BLaER1 treated with 17β-estradiol and CSF1 and Interleukin-3, amounts not matched to agents 10 nM and 100 nM (cell line): ENCODE measurements at regions not wholly inside any gene's neighbourhood (a gene's known extent, or its start where the extent isn't known, plus 50 kb on each side); places are given as distances from the start of the nearest gene placed in this dataset.
A peak's percentile ranks its signal among the peaks of the same experiment; 100 is the strongest.

ENCODE experiments used
- H3K27ac ChIP-seq, 11 experiments: shearing (Covaris generic); formaldehyde crosslinking; 2 replicates each; pipeline ENCODE4 v1.8.1; 2022
- H3K27me3 ChIP-seq, 11 experiments: shearing (Covaris generic); formaldehyde crosslinking; 2 replicates each; pipeline ENCODE4 v1.8.1; 2022
- H3K36me3 ChIP-seq, 11 experiments: shearing (Covaris generic); formaldehyde crosslinking; 2 replicates each; pipeline ENCODE4 v1.8.1; 2022
- H3K4me1 ChIP-seq, 10 experiments: shearing (Covaris generic); formaldehyde crosslinking; 2 replicates each; pipeline ENCODE4 v1.8.1; 2022
- H3K4me2 ChIP-seq, 11 experiments: shearing (Covaris generic); formaldehyde crosslinking; 2 replicates each; pipeline ENCODE4 v1.8.1; 2022
- H3K4me3 ChIP-seq, 10 experiments: shearing (Covaris generic); formaldehyde crosslinking; 2 replicates each; pipeline ENCODE4 v1.8.1; 2022
- H3K9ac ChIP-seq, 11 experiments: shearing (Covaris generic); formaldehyde crosslinking; 2 replicates each; pipeline ENCODE4 v1.8.1; 2022
- H3K9me3 ChIP-seq, 11 experiments: shearing (Covaris generic); formaldehyde crosslinking; replicated peaks in 1 of 11; 2 replicates each; pipeline ENCODE4 v1.8.1; 2022
- H4K20me1 ChIP-seq, 11 experiments: shearing (Covaris generic); formaldehyde crosslinking; 2 replicates each; pipeline ENCODE4 v1.8.1; 2022
- Cebpa-rat ChIP-seq, 11 experiments: shearing (Covaris generic); IDR thresholded peaks; 2 replicates each; pipeline ENCODE4 v1.8.1; 2022

DNA sequence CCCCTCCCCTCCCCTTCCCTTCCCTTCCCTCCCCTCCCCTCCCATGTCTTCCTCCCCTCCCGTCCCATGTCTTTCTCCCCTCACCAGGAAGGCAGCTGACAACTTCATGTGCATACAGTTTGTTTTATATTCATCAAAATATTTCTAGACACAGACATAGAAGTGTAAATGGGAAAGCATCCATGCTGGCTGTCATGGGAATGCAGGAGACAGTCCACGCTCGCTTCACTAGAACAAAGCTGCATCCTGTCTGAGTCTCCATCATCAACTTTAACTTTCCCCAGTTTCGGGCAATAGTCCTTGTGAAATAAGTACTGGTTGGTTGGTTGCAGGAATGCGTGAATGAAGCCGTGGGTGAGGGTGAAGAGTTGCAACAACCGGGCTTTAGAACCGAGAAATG is 226.9 kb downstream of the DCDC2C start:
- Histone ChIP-seq H3K4me3 (no peak overlapping the region), H3K27ac (no peak overlapping the region), H3K27me3 (no peaks in the 10 kb centered on the region), H4K20me1 (no peaks in the 10 kb centered on the region), H3K9me3 (peaks cover 19 to 39% (median 30%) of the 10 kb centered on the region in 11 experiments), H3K4me1 (peaks cover 0 to 14% (median 11%) of the 10 kb centered on the region in 10 experiments; a peak in 13 of 20 replicates), H3K4me2 (no peak overlapping the region), H3K36me3 (no peaks in the 10 kb centered on the region), H3K9ac (no peak overlapping the region)
- TF ChIP-seq Cebpa-rat (IDR thresholded peaks at IDR 0.05): no peak

GRCh38 chr2:3940661-3941060 is 237.3 kb downstream of the DCDC2C start:
- peaks cover 0 to 8% (median 5%) of the 10 kb centered on the region in 10 experiments; a peak in 7 of 20 replicates for H3K4me1 ChIP-seq
- H3K36me3 ChIP-seq: no peaks in the 10 kb centered on the region
- no peak overlapping the region for H3K9ac ChIP-seq
- no peak for TF ChIP-seq Cebpa-rat (IDR thresholded peaks at IDR 0.05)
- no peak overlapping the region for H3K4me3 ChIP-seq
- no peak overlapping the region for H3K27ac ChIP-seq
- no peaks in the 10 kb centered on the region for H3K27me3 ChIP-seq
- H4K20me1 ChIP-seq: no peaks in the 10 kb centered on the region
- peaks cover 0 to 20% (median 5%) of the 10 kb centered on the region in 11 experiments; a peak in 9 of 22 replicates for H3K9me3 ChIP-seq
- peak overlapping the region in 6 of 11 experiments; percentile 7 to 41 (median 19); a peak in 7 of 22 replicates for H3K4me2 ChIP-seq

DNA sequence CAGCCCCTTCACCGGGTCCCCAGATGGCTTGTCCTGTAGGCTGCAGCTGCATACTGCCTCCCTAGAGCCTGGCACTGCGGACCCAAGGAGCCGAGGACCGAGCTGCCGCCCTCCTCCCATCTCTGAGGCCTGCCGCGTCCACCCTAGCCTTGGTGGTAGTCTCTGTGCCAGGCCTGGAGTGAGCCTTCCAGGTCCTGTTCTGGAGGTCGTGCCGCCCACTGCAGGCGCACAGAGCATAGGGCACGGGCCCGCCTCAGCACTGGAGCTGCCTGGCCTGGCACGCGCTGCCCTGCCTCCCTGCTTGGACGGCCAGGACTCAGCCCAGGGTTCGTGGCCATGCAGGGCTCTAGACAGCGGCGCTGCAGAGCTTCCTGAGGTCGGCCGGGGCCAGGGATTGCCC is 239.5 kb downstream of the DCDC2C start:
- no peak for TF ChIP-seq Cebpa-rat (IDR thresholded peaks at IDR 0.05)
- peaks cover 0 to 8% (median 5%) of the 10 kb centered on the region in 10 experiments; a peak in 7 of 20 replicates for H3K4me1 ChIP-seq
- no peak overlapping the region for H3K4me2 ChIP-seq
- H3K9me3 ChIP-seq: peaks cover 0 to 16% (median 0%) of the 10 kb centered on the region in 11 experiments; a peak in 6 of 22 replicates
- H3K27me3 ChIP-seq: no peaks in the 10 kb centered on the region
- H4K20me1 ChIP-seq: no peaks in the 10 kb centered on the region
- H3K4me3 ChIP-seq: no peak overlapping the region
- H3K9ac ChIP-seq: no peak overlapping the region
- H3K36me3 ChIP-seq: no peaks in the 10 kb centered on the region
- H3K27ac ChIP-seq: no peak overlapping the region

GRCh38 chr2:3944071-3944470 is 240.7 kb downstream of the DCDC2C start:
- Histone ChIP-seq H4K20me1 (no peaks in the 10 kb centered on the region), H3K4me1 (peaks cover 0 to 8% (median 5%) of the 10 kb centered on the region in 10 experiments; a peak in 7 of 20 replicates), H3K4me2 (no peak overlapping the region), H3K27ac (no peak overlapping the region), H3K4me3 (no peak overlapping the region), H3K36me3 (no peaks in the 10 kb centered on the region), H3K27me3 (no peaks in the 10 kb centered on the region), H3K9me3 (peaks cover 0 to 13% (median 0%) of the 10 kb centered on the region in 11 experiments; a peak in 5 of 22 replicates), H3K9ac (no peak overlapping the region)
- no peak for TF ChIP-seq Cebpa-rat (IDR thresholded peaks at IDR 0.05)

- Histone ChIP-seq H3K27me3 (no peaks in the 10 kb centered on the region), H3K27ac (no peak overlapping the region), H3K4me1 (peaks cover 0 to 8% (median 5%) of the 10 kb centered on the region in 10 experiments; a peak in 7 of 20 replicates), H4K20me1 (no peaks in the 10 kb centered on the region), H3K4me2 (no peak overlapping the region), H3K9me3 (peaks cover 0 to 9% (median 0%) of the 10 kb centered on the region in 11 experiments; a peak in 4 of 22 replicates), H3K4me3 (no peak overlapping the region), H3K36me3 (no peaks in the 10 kb centered on the region), H3K9ac (no peak overlapping the region)
- no peak for TF ChIP-seq Cebpa-rat (IDR thresholded peaks at IDR 0.05)
Observed at GRCh38 chr2:3944841-3945240, 241.5 kb downstream of the DCDC2C start.

- Histone ChIP-seq H3K4me3 (no peak overlapping the region), H3K4me2 (no peak overlapping the region), H3K27me3 (no peaks in the 10 kb centered on the region), H3K9ac (no peak overlapping the region), H4K20me1 (no peaks in the 10 kb centered on the region), H3K36me3 (0 out of 22 replicates have a peak, but pooled peaks cover 0 to 4% (median 0%) of the 10 kb centered on the region in 11 experiments), H3K9me3 (peaks cover 22 to 33% (median 23%) of the 10 kb centered on the region in 11 experiments), H3K27ac (no peak overlapping the region), H3K4me1 (no peaks in the 10 kb centered on the region)
- TF ChIP-seq Cebpa-rat (IDR thresholded peaks at IDR 0.05): no peak
Observed at GRCh38 chr2:3948191-3948590, 244.8 kb downstream of the DCDC2C start.

DNA sequence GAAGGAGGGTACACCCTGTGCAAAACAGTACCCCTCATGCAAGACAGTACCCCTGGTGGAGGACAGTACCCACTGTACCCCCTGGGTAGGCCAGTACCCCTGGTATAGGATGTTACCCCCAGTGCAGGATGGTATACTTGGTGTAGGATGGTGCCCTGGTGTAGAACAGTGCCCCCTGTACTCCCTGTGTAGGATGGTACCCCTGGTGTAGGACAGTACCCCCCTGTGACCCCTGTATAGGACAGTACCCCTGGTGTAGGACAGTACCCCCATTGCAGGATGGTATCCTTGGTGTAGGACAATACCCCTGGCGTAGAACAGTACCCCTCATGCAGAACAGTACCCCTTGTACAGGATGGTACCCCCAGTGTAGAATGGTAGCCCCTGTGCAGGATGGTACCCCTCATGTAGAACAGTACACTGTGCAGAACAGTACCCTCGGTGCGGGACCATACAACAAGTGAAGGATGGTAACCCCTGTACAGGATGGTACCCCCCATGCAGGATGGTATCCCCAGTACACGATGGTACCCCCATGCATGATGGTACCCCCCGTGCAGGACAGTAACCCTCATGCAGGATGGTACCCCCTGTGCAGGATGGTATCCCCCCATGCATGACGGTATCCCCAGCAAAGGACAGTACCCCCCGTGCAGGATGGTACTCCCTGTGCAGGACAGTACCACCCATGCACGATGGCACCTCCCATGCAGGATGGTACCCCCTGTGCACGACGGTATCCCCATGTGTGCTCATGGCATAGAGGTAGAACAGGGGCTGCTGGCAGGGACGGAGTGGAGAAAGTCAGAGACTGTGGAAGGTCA is 248.0 kb downstream of the DCDC2C start:
- 0 out of 22 replicates have a peak, but pooled peaks cover 0 to 4% (median 0%) of the 10 kb centered on the region in 11 experiments for H3K36me3 ChIP-seq
- H4K20me1 ChIP-seq: 0 out of 22 replicates have a peak, but pooled peaks cover 0 to 2% (median 0%) of the 10 kb centered on the region in 11 experiments
- no peak overlapping the region for H3K9ac ChIP-seq
- no peak overlapping the region for H3K27ac ChIP-seq
- H3K27me3 ChIP-seq: no peaks in the 10 kb centered on the region
- TF ChIP-seq Cebpa-rat (IDR thresholded peaks at IDR 0.05): no peak
- H3K9me3 ChIP-seq: peaks cover 22 to 34% (median 23%) of the 10 kb centered on the region in 11 experiments
- H3K4me1 ChIP-seq: no peaks in the 10 kb centered on the region
- 0 out of 20 replicates have a peak overlapping the region, but pooled peaks of 1 of the 10 experiments have one; percentile 7 for H3K4me3 ChIP-seq
- no peak overlapping the region for H3K4me2 ChIP-seq

- Histone ChIP-seq H3K4me1 (no peaks in the 10 kb centered on the region), H3K27ac (no peak overlapping the region), H3K27me3 (no peaks in the 10 kb centered on the region), H3K9me3 (peaks cover 22 to 34% (median 23%) of the 10 kb centered on the region in 11 experiments), H3K9ac (no peak overlapping the region), H4K20me1 (0 out of 22 replicates have a peak, but pooled peaks cover 0 to 3% (median 0%) of the 10 kb centered on the region in 11 experiments), H3K4me3 (no peak overlapping the region), H3K36me3 (0 out of 22 replicates have a peak, but pooled peaks cover 0 to 4% (median 0%) of the 10 kb centered on the region in 11 experiments), H3K4me2 (no peak overlapping the region)
- TF ChIP-seq Cebpa-rat (IDR thresholded peaks at IDR 0.05): no peak
Observed at GRCh38 chr2:3952866-3953516, 249.6 kb downstream of the DCDC2C start.

GRCh38 chr2:3954261-3954660 is 250.9 kb downstream of the DCDC2C start:
- Histone ChIP-seq H3K27me3 (no peaks in the 10 kb centered on the region), H3K9me3 (peaks cover 22 to 34% (median 23%) of the 10 kb centered on the region in 11 experiments), H3K36me3 (0 out of 22 replicates have a peak, but pooled peaks cover 0 to 4% (median 0%) of the 10 kb centered on the region in 11 experiments), H3K4me3 (no peak overlapping the region), H3K27ac (no peak overlapping the region), H3K4me1 (no peaks in the 10 kb centered on the region), H3K4me2 (no peak overlapping the region), H4K20me1 (0 out of 22 replicates have a peak, but pooled peaks cover 0 to 3% (median 0%) of the 10 kb centered on the region in 11 experiments), H3K9ac (no peak overlapping the region)
- no peak for TF ChIP-seq Cebpa-rat (IDR thresholded peaks at IDR 0.05)
